GM12878 (cell line): ENCODE measurements at regions not wholly inside any gene's neighbourhood (a gene's known extent, or its start where the extent isn't known, plus 50 kb on each side); places are given as distances from the start of the nearest gene placed in this dataset.

Experiments
- ATAC-seq: fragments of 200-7000 bp; cut with Tn5 transposase; 3 replicates; pipeline ENCODE4 v1.9.1; 2020; ENCODE audit warnings: mild to moderate bottlenecking, moderate library complexity
- BruUV-seq: library from RNA; stranded (reverse); fragments of 400-500 nt; replicated peaks from 2 replicates; lab custom pipeline; 2021; lab: Mats Ljungman, UMichigan
- CTCF ChIA-PET: fragments of 300-600 bp; sonication (Branson Sonifier 250); formaldehyde crosslinking; extraction: SDS; loops from one replicate; lab custom pipeline; 2021; ENCODE audit warnings: inconsistent platforms; lab: Yijun Ruan, JAX
- POLR2A ChIA-PET: fragments of 350-600 bp; formaldehyde crosslinking; extraction: SDS; loops from one replicate; lab custom pipeline; 2021; ENCODE audit warnings: inconsistent platforms; lab: Charles Lee
- RAD21 ChIA-PET: fragments of 300-600 bp; sonication (Branson Sonifier 250); formaldehyde crosslinking; loops from one replicate; lab custom pipeline; 2023; ENCODE audit warnings: antibody characterized with exemption; ENCODE audit not compliant: unreplicated experiment; lab: Charles Lee
- SMC1A ChIA-PET: fragments of 300-600 bp; sonication (Branson Sonifier 250); formaldehyde crosslinking; loops from one replicate; lab custom pipeline; 2023; ENCODE audit not compliant: unreplicated experiment, uncharacterized antibody; lab: Charles Lee
- DNase-seq: peaks from one replicate; pipeline ENCODE4 v3.0.0-alpha.2; 2011; ENCODE audit warnings: low read depth, low spot score
- FAIRE-seq: peaks from 3 replicates; lab custom pipeline; 2011; peaks lifted over from hg19 to GRCh38; lab: Jason Lieb, UNC
- H2AFZ ChIP-seq: 2 replicates; pipeline ENCODE4 v1.6.0; 2011; ENCODE audit warnings: low read depth, low read length, control low read depth; ENCODE audit not compliant: control insufficient read depth
- H3K27ac ChIP-seq: 2 replicates; pipeline ENCODE4 v1.5.1; 2011; ENCODE audit warnings: control low read depth; ENCODE audit not compliant: control insufficient read depth, insufficient read depth
- H3K27me3 ChIP-seq, 2 experiments: replicated peaks in 1 of 2; 2 replicates each; pipeline versions ENCODE4 v1.6.0 to v1.6.1; 2011; ENCODE audit warnings: low read length in 1 of 2; ENCODE audit not compliant: control insufficient read depth in 2 of 2, insufficient read depth in 2 of 2
- H3K36me3 ChIP-seq, 2 experiments: 2 replicates each; pipeline ENCODE4 v1.5.1; 2011; ENCODE audit warnings: low read length in 1 of 2; ENCODE audit not compliant: control insufficient read depth in 2 of 2, insufficient read depth in 2 of 2
- H3K4me1 ChIP-seq: 2 replicates; pipeline ENCODE4 v1.6.1; 2011; ENCODE audit warnings: mild to moderate bottlenecking, low read length, moderate library complexity, mixed read lengths; ENCODE audit not compliant: control insufficient read depth, insufficient read depth
- H3K4me2 ChIP-seq: 2 replicates; pipeline ENCODE4 v1.6.0; 2011; ENCODE audit warnings: control low read depth; ENCODE audit not compliant: control insufficient read depth, insufficient read depth
- H3K4me3 ChIP-seq: fragments of 200-600 bp; sonication (generic); 2 replicates; pipeline ENCODE4 v1.5.1; 2016
- H3K79me2 ChIP-seq: 2 replicates; pipeline ENCODE4 v1.6.0; 2011; ENCODE audit warnings: low read length; ENCODE audit not compliant: control insufficient read depth, insufficient read depth
- H3K9ac ChIP-seq: 2 replicates; pipeline ENCODE4 v1.8.0; 2011; ENCODE audit warnings: low read length, control low read depth, mixed read lengths; ENCODE audit not compliant: control insufficient read depth, insufficient read depth
- H3K9me3 ChIP-seq: replicated peaks from 3 replicates; pipeline ENCODE4 v1.5.1; 2011; ENCODE audit warnings: mild to moderate bottlenecking, low read length; ENCODE audit not compliant: control insufficient read depth, insufficient read depth
- H4K20me1 ChIP-seq: 2 replicates; pipeline ENCODE4 v1.6.0; 2011; ENCODE audit not compliant: control insufficient read depth, insufficient read depth
- ASH2L ChIP-seq: fragments of 300-600, 200-600 bp; sonication (generic); IDR thresholded peaks from 2 replicates; pipeline ENCODE4 v1.6.1; 2017; ENCODE audit warnings: low read depth, mild to moderate bottlenecking, borderline replicate concordance
- CBX3 ChIP-seq: fragments of 200-600 bp; sonication (generic); IDR thresholded peaks from 2 replicates; pipeline ENCODE4 v1.6.1; 2016; ENCODE audit warnings: low read depth, borderline replicate concordance
- GATAD2B ChIP-seq: fragments of 450-650 bp; conservative IDR thresholded peaks from 2 replicates; pipeline ENCODE4 v1.6.1; 2017; ENCODE audit warnings: low read depth, mild to moderate bottlenecking, moderate library complexity
- JUND ChIP-seq: IDR thresholded peaks from 2 replicates; pipeline ENCODE4 v1.6.1; 2012; ENCODE audit warnings: low read depth, mild to moderate bottlenecking, low read length, improper control_type of control experiment, moderate library complexity
- KDM1A ChIP-seq: fragments of 200-600 bp; sonication (generic); IDR thresholded peaks from 2 replicates; pipeline ENCODE4 v1.6.1; 2016; ENCODE audit warnings: borderline replicate concordance
- MAX ChIP-seq: IDR thresholded peaks from 2 replicates; pipeline ENCODE4 v1.6.1; 2012; ENCODE audit warnings: low read depth, low read length, improper control_type of control experiment
- MTA2 ChIP-seq: fragments of 450-650 bp; IDR thresholded peaks from 2 replicates; pipeline ENCODE4 v1.6.1; 2016; ENCODE audit warnings: low read depth, mild to moderate bottlenecking, moderate library complexity
- MTA3 ChIP-seq: IDR thresholded peaks from 2 replicates; pipeline ENCODE4 v1.6.1; 2012; ENCODE audit warnings: low read length, inconsistent platforms, borderline replicate concordance
- MYC ChIP-seq: IDR thresholded peaks from 2 replicates; pipeline ENCODE4 v1.6.1; 2011; ENCODE audit warnings: mild to moderate bottlenecking, low read length, moderate library complexity, inconsistent platforms; ENCODE audit not compliant: insufficient read depth, insufficient replicate concordance, insufficient read length, severe bottlenecking
- NR2C1 ChIP-seq: fragments of 450-650 bp; IDR thresholded peaks from 2 replicates; pipeline ENCODE4 v1.6.1; 2017; ENCODE audit warnings: antibody characterized with exemption, mild to moderate bottlenecking, moderate library complexity
- POLR2AphosphoS2 ChIP-seq: IDR thresholded peaks from 2 replicates; pipeline ENCODE4 v1.6.1; 2011; ENCODE audit warnings: low read depth, mild to moderate bottlenecking, low read length, improper control_type of control experiment, moderate library complexity
- RELB ChIP-seq: fragments of 450-650 bp; IDR thresholded peaks from 2 replicates; pipeline ENCODE4 v1.6.1; 2017; ENCODE audit warnings: low read depth, mild to moderate bottlenecking, moderate library complexity
- RUNX3 ChIP-seq: IDR thresholded peaks from 2 replicates; pipeline ENCODE4 v1.6.1; 2012; ENCODE audit warnings: low read length, inconsistent platforms
- SIN3A ChIP-seq: IDR thresholded peaks from 2 replicates; pipeline ENCODE4 v1.6.1; 2012; ENCODE audit warnings: low read depth, low read length, improper control_type of control experiment
- SKIL ChIP-seq: fragments of 450-650 bp; IDR thresholded peaks from 2 replicates; pipeline ENCODE4 v1.6.1; 2017; ENCODE audit warnings: mild to moderate bottlenecking, low read depth, inconsistent platforms; ENCODE audit not compliant: poor library complexity, severe bottlenecking
- SMARCA5 ChIP-seq: fragments of 450-650 bp; IDR thresholded peaks from 2 replicates; pipeline ENCODE4 v1.6.1; 2017; ENCODE audit warnings: mild to moderate bottlenecking
- TARDBP ChIP-seq: IDR thresholded peaks from 2 replicates; pipeline ENCODE4 v1.6.1; 2016; ENCODE audit warnings: borderline replicate concordance
- TCF7 ChIP-seq: IDR thresholded peaks from 2 replicates; pipeline ENCODE4 v1.6.1; 2014; ENCODE audit warnings: antibody characterized with exemption, borderline replicate concordance
- YY1 ChIP-seq: IDR thresholded peaks from 2 replicates; pipeline ENCODE4 v1.6.1; 2011; ENCODE audit warnings: low read depth, mild to moderate bottlenecking, low read length
- ZNF384 ChIP-seq: IDR thresholded peaks from 2 replicates; pipeline ENCODE4 v1.6.1; 2012; ENCODE audit warnings: low read depth, mild to moderate bottlenecking, low read length, improper control_type of control experiment, borderline replicate concordance
- WGBS: methylation state at CpG from one replicate; pipeline ENCODE4 v1.1.6; 2016; ENCODE audit warnings: low lambda C conversion rate; ENCODE audit not compliant: insufficient replicate concordance, insufficient coverage; ENCODE audit errors: missing lambda C conversion rate; 5-methylcytosine and 5-hydroxymethylcytosine counted together
- in situ Hi-C: fragments of 300-500 bp; cut with MboI; formaldehyde crosslinking; loops from 9 replicates; pipeline ENCODE4 v1.14.3; 2018; ENCODE audit warnings: mixed read lengths
- intact Hi-C: fragments of 100-400 bp; cut with micrococcal nuclease; formaldehyde crosslinking; loops from one replicate; pipeline ENCODE4 v1.14.2; 2022; ENCODE audit not compliant: unreplicated experiment

DNA sequence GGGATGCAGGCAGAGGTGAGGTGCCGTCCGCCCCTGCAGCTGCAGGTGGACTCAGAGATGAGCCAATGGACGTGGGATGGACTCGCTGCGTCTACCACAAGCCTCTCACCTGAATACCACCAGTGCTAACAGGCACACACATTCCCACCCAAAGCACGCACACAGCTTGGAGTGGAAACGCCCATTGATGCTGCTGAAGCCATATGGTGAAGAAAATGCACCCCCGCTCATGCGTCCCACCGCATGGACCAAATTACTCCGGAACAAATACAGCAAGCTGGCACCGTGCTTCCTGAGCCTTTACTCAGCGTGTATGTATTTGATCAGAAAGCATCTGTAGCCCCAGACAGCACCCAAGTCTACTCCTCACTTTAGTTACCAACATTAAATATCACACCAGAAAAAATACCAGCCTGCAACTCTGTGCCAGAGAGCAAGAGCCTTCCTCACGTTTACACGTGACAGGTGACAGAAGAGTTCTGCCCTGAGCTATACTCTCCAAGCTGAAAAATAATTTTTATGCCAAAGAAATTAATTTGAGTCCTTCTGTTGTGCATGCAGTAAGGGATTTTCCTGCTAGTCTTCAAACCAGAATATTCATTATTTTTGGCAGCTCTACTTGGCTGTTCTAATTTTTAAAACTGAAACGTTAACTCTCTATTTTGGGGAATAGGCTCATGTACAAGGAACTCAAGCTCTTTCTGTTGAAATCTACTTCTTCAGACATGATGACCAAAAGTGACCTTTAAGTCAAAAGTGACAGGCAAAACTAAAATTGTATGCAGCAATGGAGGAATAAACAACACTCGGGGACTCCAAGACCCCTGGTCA lies 58.2 kb upstream of the SYNDIG1 start:
- Histone ChIP-seq H2AFZ (no peak overlapping the region), H3K4me2 (no peak overlapping the region), H3K36me3 (no peaks in the 10 kb centered on the region), H3K27ac (no peak overlapping the region), H3K4me3 (no peak overlapping the region), H3K9ac (no peak overlapping the region), H3K9me3 (no peaks in the 10 kb centered on the region; the same call in 2 of the 3 replicates), H3K79me2 (no peaks in the 10 kb centered on the region)
- 51% methylated on average over 17 of the region's 17 CpGs for WGBS
- CTCF ChIA-PET = no interaction called here
- ATAC-seq = no peak
- POLR2A ChIA-PET = no interaction called here
- SMC1A ChIA-PET = no interaction called here
- TF ChIP-seq JUND (no peak), ASH2L (no peak), YY1 (no peak), POLR2AphosphoS2 (no peak), SIN3A (no peak), RUNX3 (no peak), TARDBP (no peak), MAX (no peak), SKIL (no peak), GATAD2B (no peak), MTA2 (no peak), KDM1A (no peak), CBX3 (no peak), MYC (no peak), TCF7 (no peak), MTA3 (no peak), ZNF384 (no peak), SMARCA5 (no peak), NR2C1 (no peak), RELB (no peak)
- TF ChIP-seq, all 136 proteins: peak for 0
- Histone ChIP-seq H3K27me3 (no peaks in the 10 kb centered on the region), H3K4me1 (no peaks in the 10 kb centered on the region), H4K20me1 (no peaks in the 10 kb centered on the region)
- RAD21 ChIA-PET = no interaction called here
- in situ Hi-C loops (no loop called here), intact Hi-C loops (no loop called here)
- DNase-seq (no peak), FAIRE-seq (no peak)
- no TSS peak for BruUV-seq
